ENCODE measurements at regions not wholly inside any gene's neighbourhood (a gene's known extent, or its start where the extent isn't known, plus 50 kb on each side); places are given as distances from the start of the nearest gene placed in this dataset.

GRCh38 chr3:102025606-102026270 lies 176.4 kb downstream of the NFKBIZ start:
- intact Hi-C loops (cut with micrococcal nuclease): no loop called here
- no peak for FAIRE-seq
- Histone ChIP-seq H3K4me1 (ENCODE audit: control insufficient read depth, extremely low read depth, insufficient read depth, low read length) (no peaks in the 10 kb centered on the region), H3K79me2 (ENCODE audit: control insufficient read depth, insufficient read depth, low read length) (no peaks in the 10 kb centered on the region), H3K4me2 (ENCODE audit: insufficient read depth, low read length) (no peak overlapping the region), H3K4me3 (replicated peaks in 1 of 3; ENCODE audit: insufficient read depth in 1 of 3, low read depth in 1 of 3, low read length in 3 of 3) (no peak overlapping the region), H3K9ac (replicated peaks; ENCODE audit: extremely low read depth, insufficient read depth, low read length) (no peak overlapping the region), H3K9me1 (replicated peaks; ENCODE audit: control insufficient read depth, extremely low read depth, insufficient read depth, low read length) (no peaks in the 10 kb centered on the region), H3K9me3 (replicated peaks; ENCODE audit: control insufficient read depth, insufficient read depth, low read length) (no peaks in the 10 kb centered on the region), H3K27me3 (ENCODE audit: control insufficient read depth in 2 of 2, insufficient read depth in 2 of 2, low read length in 2 of 2) (no peaks in the 10 kb centered on the region), H4K20me1 (replicated peaks; ENCODE audit: control insufficient read depth, extremely low read depth, insufficient read depth, low read length) (no peaks in the 10 kb centered on the region), H3K36me3 (ENCODE audit: control insufficient read depth in 2 of 2, extremely low read depth in 1 of 2, insufficient read depth in 2 of 2, low read length in 2 of 2) (no peaks in the 10 kb centered on the region), H2AFZ (ENCODE audit: low read depth, low read length) (no peak overlapping the region), H3K27ac (ENCODE audit: insufficient read depth, low read depth, low read length) (no peak overlapping the region)
- POLR2A ChIA-PET: no interaction called here
- no peak for TF ChIP-seq JUN (IDR thresholded peaks at IDR 0.05; ENCODE audit: borderline replicate concordance, insufficient read depth, insufficient read length, low read depth)
- TF ChIP-seq, protein P1, sequence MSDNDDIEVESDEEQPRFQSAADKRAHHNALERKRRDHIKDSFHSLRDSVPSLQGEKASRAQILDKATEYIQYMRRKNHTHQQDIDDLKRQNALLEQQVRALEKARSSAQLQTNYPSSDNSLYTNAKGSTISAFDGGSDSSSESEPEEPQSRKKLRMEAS (IDR thresholded peaks at IDR 0.05; ENCODE audit: insufficient read depth, insufficient read length): no peak
- no peak for TF ChIP-seq FOS (IDR thresholded peaks at IDR 0.05; ENCODE audit: borderline replicate concordance, insufficient read depth, low read length)
- no peak for TF ChIP-seq POLR2AphosphoS5 (IDR thresholded peaks at IDR 0.05; ENCODE audit: insufficient read depth, low read depth, low read length)
- no peak for TF ChIP-seq GATA2 (IDR thresholded peaks at IDR 0.05; ENCODE audit: insufficient read depth, insufficient read length, low read depth, low read length)
- TF ChIP-seq POLR2A (IDR thresholded peaks at IDR 0.05; ENCODE audit: low read depth, low read length): no peak
- no peak for TF ChIP-seq EZH2 (IDR thresholded peaks at IDR 0.05; ENCODE audit: borderline replicate concordance, low read depth, low read length, severe bottlenecking)
- TF ChIP-seq MYC (IDR thresholded peaks at IDR 0.05; ENCODE audit: low read depth, low read length): no peak
- TF ChIP-seq CTCF (IDR thresholded peaks at IDR 0.05; ENCODE audit: extremely low read depth in 1 of 2, insufficient read depth in 1 of 2, low read depth in 1 of 2, low read length in 2 of 2): no peak
- dilution Hi-C loops (cut with MboI; ENCODE audit: extremely low pct_ligation_motif_present, low sequenced_read_pairs): no loop called here
- DNase-seq (ENCODE audit: low read depth, low spot score): no peak
- CTCF ChIA-PET: interaction anchor here (1.5 kb wide), 1 partner anchor 199 kb away, joined by 5 read pairs; no protein-coding TSS in a partner anchor
- no TSS peak for BruUV-seq (replicated peaks)
